GM21390 (cell line): ENCODE measurements at regions not wholly inside any gene's neighbourhood (a gene's known extent, or its start where the extent isn't known, plus 50 kb on each side); places are given as distances from the start of the nearest gene placed in this dataset.

Experiments
- ATAC-seq: cut with Tn5 transposase; IDR thresholded peaks from one replicate; pipeline ENCODE4 v1.9.1; 2021; ENCODE audit not compliant: unreplicated experiment

DNA sequence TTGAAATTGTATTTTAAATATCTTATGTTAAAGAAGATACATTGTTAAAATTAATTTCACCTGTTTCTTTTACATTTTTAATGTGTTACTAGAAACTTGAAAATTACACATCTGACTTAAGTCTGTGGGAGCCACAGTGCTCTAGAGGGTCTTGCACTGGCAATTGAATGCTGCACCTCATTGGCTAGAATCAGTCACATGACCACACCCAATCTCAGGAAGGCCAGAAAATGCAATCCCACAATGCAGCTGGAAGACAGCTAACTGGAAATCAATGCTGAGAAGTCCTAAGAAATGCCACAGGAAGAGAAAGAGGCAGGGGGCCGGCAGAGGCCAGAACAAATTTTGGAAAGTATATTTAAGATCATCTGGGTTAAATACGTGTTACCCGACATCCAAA, 189.2 kb upstream of the POU3F3 start:
- ATAC-seq, result no peak

- no peak for ATAC-seq
Observed at GRCh38 chr2:104668631-104669030, 185.3 kb upstream of the POU3F3 start.

- ATAC-seq, result no peak
Observed at GRCh38 chr2:104673225-104673624, 180.7 kb upstream of the POU3F3 start.

- no peak for ATAC-seq
Observed at GRCh38 chr2:104678181-104678580, 175.7 kb upstream of the POU3F3 start.

DNA sequence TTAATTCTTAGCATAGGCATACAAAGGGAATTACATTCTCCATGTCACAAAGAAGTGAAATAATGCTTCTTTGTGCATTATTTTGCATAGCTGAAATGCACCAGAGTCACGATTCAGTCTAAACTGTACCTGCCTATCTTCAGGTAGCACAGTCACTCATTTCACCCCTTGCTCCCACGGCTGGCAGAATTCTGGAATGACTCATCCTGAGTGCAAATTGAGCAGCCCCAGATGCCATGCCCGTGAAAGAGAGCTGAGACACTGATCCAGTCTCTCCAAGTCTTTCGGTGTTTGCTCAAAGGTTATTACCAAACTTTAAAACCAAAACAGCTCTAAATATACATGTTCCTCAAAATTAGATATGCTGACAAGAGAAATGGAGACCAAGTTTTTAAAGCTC, 168.3 kb upstream of the POU3F3 start:
- ATAC-seq, result no peak

DNA sequence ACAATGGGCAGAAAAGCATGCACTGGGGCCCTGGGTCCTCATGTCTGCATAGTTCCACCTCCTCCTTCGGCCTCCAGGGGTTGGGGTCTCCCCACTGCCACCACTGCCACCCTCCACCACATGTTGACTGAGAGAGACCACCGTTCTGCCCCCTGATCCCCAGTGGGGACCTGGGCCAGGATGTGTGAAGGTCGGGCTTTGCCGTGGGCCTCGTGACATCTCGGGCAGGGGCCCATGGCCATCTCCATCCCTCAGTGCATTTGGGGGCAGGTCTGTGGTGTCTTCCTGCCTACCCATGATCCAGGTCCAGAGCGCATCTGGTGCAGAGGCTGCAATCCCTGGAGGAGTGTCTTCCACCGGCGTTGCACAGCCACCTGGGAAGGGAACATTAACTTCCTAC, 166.8 kb upstream of the POU3F3 start:
- ATAC-seq, result no peak

DNA sequence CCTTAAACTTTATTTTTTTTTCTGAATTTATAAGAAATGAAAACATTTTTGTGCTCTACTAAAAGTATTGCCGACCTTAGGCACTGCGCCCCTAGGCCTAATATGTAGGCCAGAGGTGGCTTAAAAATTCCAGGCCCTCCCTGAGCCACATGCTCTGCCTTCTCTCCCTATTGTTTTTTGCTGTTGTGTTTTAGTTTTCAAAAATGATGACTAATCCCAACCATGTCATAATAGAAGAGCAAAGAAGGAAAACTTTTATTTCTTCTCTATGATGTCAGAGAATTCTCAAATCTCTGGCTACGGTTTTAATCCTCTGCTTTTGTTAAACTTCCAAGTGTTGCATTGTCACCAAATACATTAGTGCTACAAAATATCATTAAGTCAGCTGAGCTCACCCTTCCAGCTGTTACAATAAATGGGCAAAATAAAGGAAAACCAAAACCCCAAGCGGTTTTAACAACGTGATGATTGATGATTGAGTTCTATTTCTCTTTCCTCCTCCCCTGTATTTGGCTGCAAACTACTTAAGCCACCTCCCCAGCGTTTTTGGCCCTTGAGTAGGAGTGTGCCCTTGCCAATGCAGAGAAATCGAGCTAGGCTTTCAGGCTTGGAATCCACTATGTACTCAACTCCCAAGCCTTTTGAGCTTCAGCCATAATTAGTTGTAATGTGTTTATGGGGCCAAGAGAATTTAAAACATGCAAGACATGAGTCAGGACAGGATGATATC, 163.5 kb upstream of the POU3F3 start:
- ATAC-seq, result no peak

- no peak for ATAC-seq
Observed at GRCh38 chr2:104698276-104698675, 155.6 kb upstream of the POU3F3 start.

- ATAC-seq, result no peak
Observed at GRCh38 chr2:104701411-104701911, 152.5 kb upstream of the POU3F3 start.

DNA sequence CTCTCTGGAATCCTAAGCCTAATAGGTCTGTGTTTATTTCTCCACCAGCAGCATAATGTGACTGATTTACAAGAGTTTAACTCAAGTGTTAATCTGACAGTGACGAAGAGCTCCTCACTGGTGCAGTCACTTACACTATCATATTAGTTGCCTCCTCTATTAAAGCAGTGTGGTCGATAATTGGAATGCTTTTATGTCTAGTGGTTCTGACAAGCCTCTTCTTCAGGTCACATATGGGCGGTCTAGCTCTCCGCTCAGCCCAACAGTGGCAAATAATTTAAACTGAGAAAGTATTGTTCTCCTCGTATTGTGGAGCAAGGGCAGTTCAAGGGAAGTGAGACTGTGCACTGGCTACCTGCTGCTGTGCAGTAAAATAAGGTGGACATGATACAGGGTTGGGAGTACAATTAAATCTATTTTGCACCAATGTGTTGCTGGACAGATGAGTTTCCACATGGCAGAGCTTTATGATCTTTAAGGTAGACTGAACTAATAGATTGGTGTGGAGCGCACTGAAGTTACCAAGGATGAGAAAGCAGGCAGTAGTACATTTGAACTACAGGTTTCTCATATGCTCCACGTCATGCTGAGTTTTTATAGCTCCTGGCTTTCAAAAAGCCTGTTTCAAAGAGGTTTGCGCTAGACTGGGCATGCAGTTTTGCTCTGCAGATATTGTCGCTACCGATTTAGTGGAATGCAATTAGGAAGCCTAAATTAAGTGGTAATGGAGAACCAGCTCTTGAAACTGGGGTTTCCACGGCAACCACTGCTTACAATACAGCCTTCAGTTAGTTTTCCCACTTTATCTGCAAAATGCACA, 151.7 kb upstream of the POU3F3 start:
- ATAC-seq, result no peak

GRCh38 chr2:104703669-104704068, 150.2 kb upstream of the POU3F3 start:
- no peak for ATAC-seq

DNA sequence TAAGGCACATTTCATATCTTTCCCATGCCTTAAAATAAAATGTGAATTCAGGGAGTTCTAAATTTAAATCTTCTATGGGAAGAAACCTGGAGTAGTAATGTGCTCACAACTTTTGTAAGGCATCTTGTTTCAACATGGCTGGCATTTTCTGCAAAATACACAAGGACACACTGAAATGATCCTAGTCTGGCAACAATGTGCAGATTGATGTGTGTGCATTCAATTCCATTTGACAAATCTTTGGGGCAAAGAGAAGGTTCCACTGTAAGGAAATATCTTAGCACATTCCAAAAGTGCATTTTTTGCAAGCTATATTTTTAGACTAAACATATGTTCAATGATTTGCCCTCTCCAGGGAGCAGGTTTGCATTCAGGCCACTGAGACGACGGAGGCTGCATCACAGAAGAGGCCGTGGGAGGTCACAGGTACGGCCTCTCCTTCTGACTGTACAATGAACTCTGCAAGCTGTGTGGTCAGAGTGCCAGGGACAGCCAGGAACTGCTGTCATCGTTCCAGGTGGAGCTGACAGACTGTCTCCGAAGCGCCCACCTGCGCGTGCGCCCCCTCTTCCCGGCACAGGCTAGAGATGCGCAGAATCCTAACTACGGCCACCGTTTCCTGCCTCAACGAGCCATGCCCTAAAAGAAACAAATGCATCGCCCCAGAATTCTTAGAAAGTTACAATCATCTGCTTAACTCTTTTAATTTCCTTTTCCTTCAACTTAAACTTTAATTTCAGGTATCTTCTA, 149.2 kb upstream of the POU3F3 start:
- ATAC-seq, result no peak

- ATAC-seq, result no peak
Observed at GRCh38 chr2:104707056-104707455, 146.9 kb upstream of the POU3F3 start.

DNA sequence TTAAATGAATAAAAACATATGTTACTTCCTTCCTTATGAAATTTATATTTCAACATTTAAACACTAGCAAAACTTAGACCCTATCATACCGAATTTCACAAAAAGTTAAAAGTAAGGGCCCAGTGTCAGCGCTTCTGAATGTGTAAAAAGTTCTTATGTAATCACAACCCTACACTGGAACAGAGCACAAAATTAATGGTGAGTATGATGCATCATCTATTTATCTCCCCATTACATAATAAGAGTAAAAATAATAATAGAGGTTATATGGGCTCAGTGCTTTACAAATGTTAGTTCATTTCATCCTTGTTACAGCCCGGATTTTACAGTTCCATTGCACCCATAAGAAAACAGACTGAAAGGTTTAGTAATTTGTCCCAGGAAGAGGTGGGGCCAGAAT, 144.9 kb upstream of the POU3F3 start:
- no peak for ATAC-seq

- no peak for ATAC-seq
Observed at GRCh38 chr2:104716061-104716460, 137.9 kb upstream of the POU3F3 start.

- ATAC-seq, result peak; percentile 92
Observed at GRCh38 chr2:104733226-104733943, 120.5 kb upstream of the POU3F3 start.

DNA sequence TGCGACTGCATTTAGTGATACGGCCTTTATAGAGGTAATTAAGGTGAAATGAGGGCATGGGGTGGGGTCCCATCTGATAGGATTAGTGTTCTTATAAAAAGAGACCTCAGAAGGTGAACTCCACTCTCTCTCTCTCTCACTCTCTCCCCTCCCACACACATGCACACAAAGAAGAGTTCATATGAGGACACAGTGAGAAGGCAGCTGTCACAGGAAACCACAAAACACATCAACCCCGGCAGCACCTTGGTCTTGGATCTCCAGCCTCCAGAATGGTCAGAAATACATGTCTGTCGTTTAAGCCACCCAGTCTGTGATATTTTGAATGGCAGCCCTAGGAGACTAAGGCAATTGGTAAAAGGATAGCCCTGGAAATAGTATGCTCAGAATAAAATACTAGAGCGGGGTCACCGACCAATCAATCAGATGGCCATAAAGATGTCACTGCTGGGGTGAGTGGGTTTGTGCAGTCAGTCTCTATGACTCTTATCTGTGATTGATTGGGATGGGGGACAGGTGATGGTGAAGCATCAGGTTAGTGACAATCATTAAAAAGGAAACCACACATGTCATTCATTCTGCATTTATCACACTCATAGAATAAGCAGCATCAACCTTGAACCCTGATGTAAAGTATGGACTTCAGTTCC, 118.9 kb upstream of the POU3F3 start:
- ATAC-seq, result no peak

DNA sequence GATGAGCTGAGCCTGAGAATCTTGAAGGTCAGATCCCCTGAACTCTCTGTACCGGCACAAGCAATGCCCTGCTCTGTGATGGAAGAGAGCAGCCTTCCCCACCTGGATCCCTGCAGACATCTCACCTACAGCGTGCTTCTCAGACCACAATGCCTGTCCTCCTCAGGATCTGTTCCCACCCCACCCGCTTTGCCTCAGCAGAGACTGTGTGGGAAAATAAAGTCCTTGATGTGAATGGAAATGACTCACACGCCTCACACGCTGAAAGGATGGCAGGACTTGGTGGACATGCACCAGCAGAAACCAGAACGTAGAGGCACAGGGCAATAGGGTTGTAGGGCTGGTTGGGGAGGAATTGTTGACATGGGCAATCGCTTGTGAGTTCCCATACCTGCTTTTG, 117.9 kb upstream of the POU3F3 start:
- no peak for ATAC-seq

DNA sequence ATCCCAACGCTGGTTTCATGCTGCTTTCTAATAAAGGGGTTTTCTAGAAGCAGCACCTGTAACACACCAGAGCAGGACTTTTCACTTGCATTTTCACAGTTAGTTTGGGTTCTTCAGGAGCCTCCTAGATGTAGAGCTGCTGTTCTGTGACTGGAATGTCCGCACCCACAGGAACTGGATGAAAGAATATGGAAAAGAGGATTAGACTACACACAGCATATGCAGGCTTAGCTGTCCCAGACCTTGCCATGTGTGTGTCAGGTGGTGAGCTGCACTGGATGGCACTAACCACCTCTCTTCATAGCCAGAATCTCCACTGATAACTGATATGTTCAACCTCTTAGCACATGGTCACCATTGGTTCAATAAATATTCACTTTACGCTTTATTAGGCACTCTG, 112.1 kb upstream of the POU3F3 start:
- ATAC-seq, result no peak

DNA sequence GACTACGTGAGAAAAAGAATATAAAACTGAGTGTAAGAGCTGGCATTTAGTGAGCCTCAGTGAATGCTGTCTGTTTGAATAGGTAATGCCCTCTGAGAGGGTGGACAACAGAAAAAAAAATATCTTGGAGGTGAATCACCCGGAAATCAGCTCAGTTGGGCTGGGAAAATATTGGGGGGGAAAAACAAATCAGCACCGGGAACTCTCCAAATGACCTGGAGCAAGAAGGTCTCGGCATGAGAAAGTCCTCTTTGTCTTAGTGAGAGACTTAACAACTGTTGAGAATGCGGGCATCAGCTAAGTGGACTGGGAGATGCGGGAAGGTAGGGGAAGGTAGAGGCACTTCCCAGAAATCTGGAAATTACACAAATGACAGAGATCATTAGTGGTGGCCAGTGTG, 109.4 kb upstream of the POU3F3 start:
- no peak for ATAC-seq
